Transverse colon (tissue), 4 donors: ENCODE measurements at regions not wholly inside any gene's neighbourhood (a gene's known extent, or its start where the extent isn't known, plus 50 kb on each side); places are given as distances from the start of the nearest gene placed in this dataset.

ENCODE experiments used
- POLR2AphosphoS5 ChIP-seq, 3 donors: sonication (generic); formaldehyde crosslinking; IDR thresholded peaks; one replicate each; pipeline ENCODE4 v1.6.1; 2016; ENCODE audit warnings: antibody characterized with exemption in 3 of 3
- TF ChIP-seq, protein P1 (sequence below), 5 experiments: fragments of 200-600 bp in 3 of 5; fragments of 450-650 bp in 2 of 5; sonication (generic) in 3 of 5; IDR thresholded peaks; 1 replicate in 2 of 5; 2 replicates in 3 of 5; pipeline ENCODE4 v1.5.1; 2016 to 2017; ENCODE audit warnings: antibody characterized with exemption in 5 of 5, inconsistent platforms in 3 of 5, mild to moderate bottlenecking in 2 of 5, moderate library complexity in 1 of 5

DNA sequence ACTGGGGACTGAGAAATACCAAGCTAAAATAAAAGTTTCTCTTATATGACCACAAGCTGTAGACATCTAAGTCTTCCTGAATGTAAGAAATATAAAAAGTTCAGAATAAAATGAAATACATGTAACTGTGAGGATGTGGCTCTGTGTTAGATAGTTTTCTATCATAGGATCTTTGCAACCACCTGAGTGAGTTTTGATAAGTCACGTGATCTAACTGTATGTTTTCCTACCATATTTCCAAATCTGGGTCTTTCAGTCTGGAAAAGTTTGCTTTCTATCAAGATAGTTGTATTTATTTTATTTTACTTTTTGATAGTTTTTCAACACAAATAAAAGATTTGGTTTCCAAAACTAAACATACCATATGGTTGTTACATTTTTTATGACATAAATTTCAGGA is 1905.8 kb upstream of the ACO1 start:
- TF ChIP-seq POLR2AphosphoS5 (IDR thresholded peaks at IDR 0.05): no peak
- TF ChIP-seq, protein P1, sequence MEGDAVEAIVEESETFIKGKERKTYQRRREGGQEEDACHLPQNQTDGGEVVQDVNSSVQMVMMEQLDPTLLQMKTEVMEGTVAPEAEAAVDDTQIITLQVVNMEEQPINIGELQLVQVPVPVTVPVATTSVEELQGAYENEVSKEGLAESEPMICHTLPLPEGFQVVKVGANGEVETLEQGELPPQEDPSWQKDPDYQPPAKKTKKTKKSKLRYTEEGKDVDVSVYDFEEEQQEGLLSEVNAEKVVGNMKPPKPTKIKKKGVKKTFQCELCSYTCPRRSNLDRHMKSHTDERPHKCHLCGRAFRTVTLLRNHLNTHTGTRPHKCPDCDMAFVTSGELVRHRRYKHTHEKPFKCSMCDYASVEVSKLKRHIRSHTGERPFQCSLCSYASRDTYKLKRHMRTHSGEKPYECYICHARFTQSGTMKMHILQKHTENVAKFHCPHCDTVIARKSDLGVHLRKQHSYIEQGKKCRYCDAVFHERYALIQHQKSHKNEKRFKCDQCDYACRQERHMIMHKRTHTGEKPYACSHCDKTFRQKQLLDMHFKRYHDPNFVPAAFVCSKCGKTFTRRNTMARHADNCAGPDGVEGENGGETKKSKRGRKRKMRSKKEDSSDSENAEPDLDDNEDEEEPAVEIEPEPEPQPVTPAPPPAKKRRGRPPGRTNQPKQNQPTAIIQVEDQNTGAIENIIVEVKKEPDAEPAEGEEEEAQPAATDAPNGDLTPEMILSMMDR (IDR thresholded peaks at IDR 0.05): no peak
